Neural progenitor cell (in vitro differentiated cells): ENCODE measurements at regions not wholly inside any gene's neighbourhood (a gene's known extent, or its start where the extent isn't known, plus 50 kb on each side); places are given as distances from the start of the nearest gene placed in this dataset.

Experiments
- DNase-seq: peaks from one replicate; pipeline ENCODE4 v3.0.0-alpha.2; 2016; ENCODE audit warnings: low spot score
- H2AFZ ChIP-seq: fragments of 200-600 bp; sonication (generic); replicated peaks from 2 replicates; pipeline ENCODE4 v1.6.1; 2016; ENCODE audit warnings: antibody characterized with exemption
- H3F3A ChIP-seq: fragments of 200-600 bp; sonication (generic); 2 replicates; pipeline ENCODE4 v1.6.1; 2016; ENCODE audit warnings: antibody characterized with exemption, low read depth
- H3K27ac ChIP-seq: fragments of 200-600 bp; sonication (generic); 2 replicates; pipeline ENCODE4 v1.5.1; 2016; ENCODE audit warnings: mild to moderate bottlenecking
- H3K27me3 ChIP-seq: fragments of 200-600 bp; sonication (generic); 2 replicates; pipeline ENCODE4 v1.6.1; 2016; ENCODE audit warnings: mild to moderate bottlenecking, moderate library complexity
- H3K36me3 ChIP-seq: fragments of 200-600 bp; sonication (generic); 2 replicates; pipeline ENCODE4 v1.5.1; 2016
- H3K4me1 ChIP-seq: fragments of 200-600 bp; sonication (generic); 2 replicates; pipeline ENCODE4 v1.6.1; 2016; ENCODE audit warnings: mixed run types
- H3K4me2 ChIP-seq: fragments of 200-600 bp; sonication (generic); 2 replicates; pipeline ENCODE4 v1.6.1; 2016
- H3K4me3 ChIP-seq: fragments of 200-600 bp; sonication (generic); 2 replicates; pipeline ENCODE4 v1.5.1; 2016
- H3K79me2 ChIP-seq: fragments of 200-600 bp; sonication (generic); 2 replicates; pipeline ENCODE4 v1.6.1; 2016; ENCODE audit warnings: low read depth
- H3K9ac ChIP-seq: fragments of 200-600 bp; sonication (generic); 2 replicates; pipeline ENCODE4 v1.6.1; 2016
- H3K9me3 ChIP-seq: fragments of 200-600 bp; sonication (generic); 2 replicates; pipeline ENCODE4 v1.5.1; 2016; ENCODE audit warnings: low read depth
- H4K20me1 ChIP-seq: fragments of 200-600 bp; sonication (generic); 2 replicates; pipeline ENCODE4 v1.6.1; 2016; ENCODE audit warnings: low read depth
- H3K27ac Mint-ChIP-seq: 3 replicates; pipeline ENCODE4 v1.8.0; 2021; ENCODE audit warnings: mixed read lengths
- H3K27me3 Mint-ChIP-seq: 2 replicates; pipeline ENCODE4 v1.8.0; 2022; ENCODE audit warnings: low read depth, mild to moderate bottlenecking, inconsistent platforms, moderate library complexity, mixed read lengths; ENCODE audit not compliant: insufficient read depth
- H3K36me3 Mint-ChIP-seq: 3 replicates; pipeline ENCODE4 v1.8.0; 2021; ENCODE audit warnings: mixed read lengths
- H3K4me1 Mint-ChIP-seq: 3 replicates; pipeline ENCODE4 v1.8.0; 2021; ENCODE audit warnings: mixed read lengths
- H3K4me3 Mint-ChIP-seq: 3 replicates; pipeline ENCODE4 v1.8.0; 2021; ENCODE audit warnings: mild to moderate bottlenecking, moderate library complexity, mixed read lengths
- H3K9me3 Mint-ChIP-seq: 3 replicates; pipeline ENCODE4 v1.8.0; 2020; ENCODE audit warnings: mixed read lengths
- EZH2 ChIP-seq: fragments of 200-600 bp; sonication (generic); IDR thresholded peaks from 2 replicates; pipeline ENCODE4 v1.6.1; 2017; ENCODE audit warnings: antibody characterized with exemption, mild to moderate bottlenecking, moderate library complexity
- EZH2phosphoT487 ChIP-seq: fragments of 200-600 bp; sonication (generic); IDR thresholded peaks from 2 replicates; pipeline ENCODE4 v1.6.1; 2017; ENCODE audit warnings: antibody characterized with exemption
- TF ChIP-seq, protein P1 (sequence below): fragments of 200-600 bp; sonication (generic); IDR thresholded peaks from 2 replicates; pipeline ENCODE4 v1.5.1; 2017; ENCODE audit warnings: antibody characterized with exemption, mild to moderate bottlenecking

DNA sequence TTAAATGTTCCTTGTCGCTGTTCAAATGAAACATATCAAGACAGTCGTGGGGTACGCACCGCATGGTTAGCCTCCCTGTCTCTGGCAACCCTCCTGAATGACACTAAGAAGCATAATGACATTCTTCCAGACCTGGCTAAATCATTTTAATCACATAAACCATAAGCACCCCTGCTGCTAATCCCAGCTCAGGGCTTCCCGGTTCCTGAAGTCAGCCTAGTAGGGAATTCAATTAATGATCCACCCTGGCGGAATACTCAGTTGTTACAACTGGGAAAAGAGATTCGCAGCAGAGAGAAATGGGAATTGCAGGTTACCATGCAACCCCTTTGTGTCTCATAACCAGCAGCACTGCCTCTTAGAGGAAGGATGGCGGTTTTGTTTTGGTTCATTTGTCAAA, 200.8 kb upstream of the AGAP1 start:
- Histone ChIP-seq H3K4me3 (no peak overlapping the region), H3K79me2 (no peaks in the 10 kb centered on the region), H3K9me3 (no peaks in the 10 kb centered on the region), H3K27ac (no peak overlapping the region), H3K9ac (no peak overlapping the region), H3F3A (no peaks in the 10 kb centered on the region), H3K4me2 (no peak overlapping the region), H3K36me3 (no peaks in the 10 kb centered on the region), H3K4me1 (no peaks in the 10 kb centered on the region), H4K20me1 (no peaks in the 10 kb centered on the region), H2AFZ (no peak overlapping the region), H3K27me3 (no peaks in the 10 kb centered on the region)
- TF ChIP-seq EZH2phosphoT487 (no peak), EZH2 (no peak)
- TF ChIP-seq, protein P1, sequence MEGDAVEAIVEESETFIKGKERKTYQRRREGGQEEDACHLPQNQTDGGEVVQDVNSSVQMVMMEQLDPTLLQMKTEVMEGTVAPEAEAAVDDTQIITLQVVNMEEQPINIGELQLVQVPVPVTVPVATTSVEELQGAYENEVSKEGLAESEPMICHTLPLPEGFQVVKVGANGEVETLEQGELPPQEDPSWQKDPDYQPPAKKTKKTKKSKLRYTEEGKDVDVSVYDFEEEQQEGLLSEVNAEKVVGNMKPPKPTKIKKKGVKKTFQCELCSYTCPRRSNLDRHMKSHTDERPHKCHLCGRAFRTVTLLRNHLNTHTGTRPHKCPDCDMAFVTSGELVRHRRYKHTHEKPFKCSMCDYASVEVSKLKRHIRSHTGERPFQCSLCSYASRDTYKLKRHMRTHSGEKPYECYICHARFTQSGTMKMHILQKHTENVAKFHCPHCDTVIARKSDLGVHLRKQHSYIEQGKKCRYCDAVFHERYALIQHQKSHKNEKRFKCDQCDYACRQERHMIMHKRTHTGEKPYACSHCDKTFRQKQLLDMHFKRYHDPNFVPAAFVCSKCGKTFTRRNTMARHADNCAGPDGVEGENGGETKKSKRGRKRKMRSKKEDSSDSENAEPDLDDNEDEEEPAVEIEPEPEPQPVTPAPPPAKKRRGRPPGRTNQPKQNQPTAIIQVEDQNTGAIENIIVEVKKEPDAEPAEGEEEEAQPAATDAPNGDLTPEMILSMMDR, result no peak
- Mint-ChIP-seq H3K9me3 (peaks cover 5% of the 10 kb centered on the region), H3K4me1 (peaks cover 3% of the 10 kb centered on the region), H3K27ac (no peak overlapping the region), H3K36me3 (no peaks in the 10 kb centered on the region), H3K27me3 (peaks cover 2% of the 10 kb centered on the region), H3K4me3 (no peak overlapping the region)
- no peak for DNase-seq

DNA sequence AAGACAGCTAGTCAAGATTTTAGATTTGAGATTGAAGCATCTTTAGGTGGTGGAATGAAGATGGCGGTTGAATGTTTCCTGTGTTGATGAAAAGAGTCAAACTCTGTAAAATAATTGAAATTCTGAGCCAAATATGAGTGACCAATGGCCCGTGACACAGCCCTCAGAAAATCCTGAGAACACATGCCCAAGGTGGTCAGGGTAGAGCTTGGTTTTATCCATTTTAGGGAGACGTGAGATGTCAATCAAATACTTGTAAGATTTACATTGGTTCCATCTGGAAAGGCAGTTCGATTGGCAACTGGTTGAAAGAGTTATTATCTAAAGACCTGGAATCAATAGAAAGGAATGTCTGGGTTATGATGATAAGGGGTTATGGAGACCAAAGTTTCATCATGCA, 198.0 kb upstream of the AGAP1 start:
- no peak overlapping the region for H3K9ac ChIP-seq
- no peak overlapping the region for H3K4me3 ChIP-seq
- Mint-ChIP-seq H3K27ac (no peak overlapping the region), H3K4me1 (peaks cover 3% of the 10 kb centered on the region), H3K27me3 (peaks cover 2% of the 10 kb centered on the region), H3K4me3 (no peak overlapping the region), H3K36me3 (no peaks in the 10 kb centered on the region), H3K9me3 (peaks cover 5% of the 10 kb centered on the region)
- TF ChIP-seq EZH2phosphoT487 (no peak), EZH2 (no peak)
- TF ChIP-seq, protein P1, result no peak
- no peak overlapping the region for H3K27ac ChIP-seq
- H4K20me1 ChIP-seq, result no peaks in the 10 kb centered on the region
- no peaks in the 10 kb centered on the region for H3K9me3 ChIP-seq
- DNase-seq, result no peak
- no peaks in the 10 kb centered on the region for H3K79me2 ChIP-seq
- H3F3A ChIP-seq, result no peaks in the 10 kb centered on the region
- no peak overlapping the region for H3K4me2 ChIP-seq
- no peaks in the 10 kb centered on the region for H3K36me3 ChIP-seq
- no peaks in the 10 kb centered on the region for H3K27me3 ChIP-seq
- H2AFZ ChIP-seq, result no peak overlapping the region
- H3K4me1 ChIP-seq, result no peaks in the 10 kb centered on the region

DNA sequence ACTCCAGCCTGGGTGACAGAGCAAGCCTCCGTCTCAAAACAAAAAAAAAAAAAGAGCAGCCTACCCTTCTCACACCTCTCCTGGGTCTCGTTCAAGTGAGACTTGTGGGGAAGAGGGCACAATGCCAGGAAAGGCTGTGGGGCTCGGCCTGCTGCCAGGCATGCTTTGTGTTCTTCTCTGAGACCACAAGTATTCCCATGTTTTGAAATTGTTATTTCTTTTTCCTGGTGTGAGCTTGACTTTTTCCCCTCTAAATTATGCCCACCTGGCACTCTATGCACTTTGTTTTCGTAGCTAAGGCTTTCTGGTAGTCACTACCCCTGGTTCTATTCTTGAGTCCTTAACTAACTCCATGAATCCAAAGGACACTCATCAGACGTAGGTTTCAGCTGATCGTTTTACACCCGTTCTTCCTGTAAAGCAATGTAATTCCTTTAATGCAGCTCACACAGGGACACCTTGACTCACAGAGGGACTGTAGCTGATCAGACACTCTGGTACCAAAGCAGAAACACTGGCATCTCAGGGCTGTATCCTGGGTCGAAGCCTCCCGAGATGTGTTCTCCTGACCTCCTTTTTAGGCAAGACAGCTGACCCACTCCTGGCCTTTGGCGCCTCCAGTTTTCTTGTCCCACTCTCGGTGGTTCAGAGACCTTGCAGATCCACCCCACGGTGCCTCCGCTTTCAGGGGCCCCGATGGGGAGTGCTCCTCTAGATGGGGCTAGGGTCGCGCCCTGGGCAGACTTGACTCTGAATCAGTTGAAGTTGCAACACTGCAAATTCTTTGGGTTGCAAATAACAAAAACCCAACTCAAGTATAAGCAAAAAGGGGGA, 193.3 kb upstream of the AGAP1 start:
- H3K36me3 Mint-ChIP-seq, result peaks cover 2% of the 10 kb centered on the region
- Histone ChIP-seq H2AFZ (no peak overlapping the region), H3K27me3 (no peaks in the 10 kb centered on the region), H3K27ac (no peak overlapping the region), H4K20me1 (no peaks in the 10 kb centered on the region), H3K36me3 (no peaks in the 10 kb centered on the region), H3K9ac (no peak overlapping the region), H3K4me2 (no peak overlapping the region), H3K9me3 (no peaks in the 10 kb centered on the region), H3K4me3 (no peak overlapping the region), H3K79me2 (no peaks in the 10 kb centered on the region), H3K4me1 (no peaks in the 10 kb centered on the region), H3F3A (no peaks in the 10 kb centered on the region)
- DNase-seq, result no peak
- TF ChIP-seq, protein P1, result no peak
- TF ChIP-seq EZH2phosphoT487 (no peak), EZH2 (no peak)
- H3K27ac Mint-ChIP-seq, result no peak overlapping the region
- H3K4me3 Mint-ChIP-seq, result no peak overlapping the region
- peaks cover 5% of the 10 kb centered on the region for H3K9me3 Mint-ChIP-seq
- H3K27me3 Mint-ChIP-seq, result peaks cover 10% of the 10 kb centered on the region
- H3K4me1 Mint-ChIP-seq, result no peaks in the 10 kb centered on the region
